ENCODE measurements at regions not wholly inside any gene's neighbourhood (a gene's known extent, or its start where the extent isn't known, plus 50 kb on each side); places are given as distances from the start of the nearest gene placed in this dataset.

GRCh38 chr20:60632391-60633262 is 619.4 kb upstream of the CDH4 start:
- FAIRE-seq (no peak), DNase-seq (ENCODE audit: insufficient read length, low spot score) (no peak)
- TF ChIP-seq TAF1 (IDR thresholded peaks at IDR 0.05; ENCODE audit: low read depth, low read length) (no peak), POLR2A (IDR thresholded peaks at IDR 0.05; ENCODE audit: low read depth, low read length) (no peak), POLR2AphosphoS5 (IDR thresholded peaks at IDR 0.05; ENCODE audit: low read depth, low read length) (no peak), PAX5 (IDR thresholded peaks at IDR 0.05; ENCODE audit: insufficient read depth, low read length, severe bottlenecking) (no peak), POU2F2 (IDR thresholded peaks at IDR 0.05; ENCODE audit: low read depth, low read length) (no peak), SPI1 (IDR thresholded peaks at IDR 0.05; ENCODE audit: low read depth, low read length) (no peak)

- no peak for DNase-seq (ENCODE audit: insufficient read length, low spot score)
- no peak for TF ChIP-seq SPI1 (IDR thresholded peaks at IDR 0.05; ENCODE audit: low read depth, low read length)
- TF ChIP-seq TAF1 (IDR thresholded peaks at IDR 0.05; ENCODE audit: low read depth, low read length): no peak
- FAIRE-seq: no peak
Measured at GRCh38 chr20:60634491-60635172, 617.4 kb upstream of the CDH4 start.

- DNase-seq (ENCODE audit: insufficient read length, low spot score): no peak
- TF ChIP-seq TAF1 (IDR thresholded peaks at IDR 0.05; ENCODE audit: low read depth, low read length) (no peak), SPI1 (IDR thresholded peaks at IDR 0.05; ENCODE audit: low read depth, low read length) (no peak), PAX5 (IDR thresholded peaks at IDR 0.05; ENCODE audit: insufficient read depth, low read length, severe bottlenecking) (no peak), POLR2AphosphoS5 (IDR thresholded peaks at IDR 0.05; ENCODE audit: low read depth, low read length) (no peak)
- FAIRE-seq: no peak
Measured at GRCh38 chr20:60636417-60636816, 615.6 kb upstream of the CDH4 start.

GRCh38 chr20:60637801-60638200 is 614.3 kb upstream of the CDH4 start:
- no peak for TF ChIP-seq POLR2AphosphoS5 (IDR thresholded peaks at IDR 0.05; ENCODE audit: low read depth, low read length)
- no peak for TF ChIP-seq TAF1 (IDR thresholded peaks at IDR 0.05; ENCODE audit: low read depth, low read length)
- TF ChIP-seq SPI1 (IDR thresholded peaks at IDR 0.05; ENCODE audit: low read depth, low read length): no peak
- no peak for TF ChIP-seq POLR2A (IDR thresholded peaks at IDR 0.05; ENCODE audit: low read depth, low read length)
- no peak for TF ChIP-seq POU2F2 (IDR thresholded peaks at IDR 0.05; ENCODE audit: low read depth, low read length)
- DNase-seq (ENCODE audit: insufficient read length, low spot score): no peak
- FAIRE-seq: no peak

- FAIRE-seq (no peak), DNase-seq (ENCODE audit: insufficient read length, low spot score) (no peak)
- no peak for TF ChIP-seq POLR2AphosphoS5 (IDR thresholded peaks at IDR 0.05; ENCODE audit: low read depth, low read length)
- no peak for TF ChIP-seq SPI1 (IDR thresholded peaks at IDR 0.05; ENCODE audit: low read depth, low read length)
- no peak for TF ChIP-seq POLR2A (IDR thresholded peaks at IDR 0.05; ENCODE audit: low read depth, low read length)
- no peak for TF ChIP-seq PAX5 (IDR thresholded peaks at IDR 0.05; ENCODE audit: insufficient read depth, low read length, severe bottlenecking)
- TF ChIP-seq TAF1 (IDR thresholded peaks at IDR 0.05; ENCODE audit: low read depth, low read length): no peak
Measured at GRCh38 chr20:60638430-60639098, 613.5 kb upstream of the CDH4 start.

- DNase-seq (ENCODE audit: insufficient read length, low spot score) (no peak), FAIRE-seq (no peak)
- TF ChIP-seq POLR2AphosphoS5 (IDR thresholded peaks at IDR 0.05; ENCODE audit: low read depth, low read length) (no peak), PAX5 (IDR thresholded peaks at IDR 0.05; ENCODE audit: insufficient read depth, low read length, severe bottlenecking) (no peak), TAF1 (IDR thresholded peaks at IDR 0.05; ENCODE audit: low read depth, low read length) (no peak), POU2F2 (IDR thresholded peaks at IDR 0.05; ENCODE audit: low read depth, low read length) (no peak), POLR2A (IDR thresholded peaks at IDR 0.05; ENCODE audit: low read depth, low read length) (no peak), SPI1 (IDR thresholded peaks at IDR 0.05; ENCODE audit: low read depth, low read length) (no peak)
Measured at GRCh38 chr20:60641879-60642447, 610.1 kb upstream of the CDH4 start.

- FAIRE-seq (no peak), DNase-seq (ENCODE audit: insufficient read length, low spot score) (no peak)
- TF ChIP-seq POLR2AphosphoS5 (IDR thresholded peaks at IDR 0.05; ENCODE audit: low read depth, low read length): no peak
- TF ChIP-seq SPI1 (IDR thresholded peaks at IDR 0.05; ENCODE audit: low read depth, low read length): no peak
- TF ChIP-seq PAX5 (IDR thresholded peaks at IDR 0.05; ENCODE audit: insufficient read depth, low read length, severe bottlenecking): no peak
- TF ChIP-seq POLR2A (IDR thresholded peaks at IDR 0.05; ENCODE audit: low read depth, low read length): no peak
- no peak for TF ChIP-seq POU2F2 (IDR thresholded peaks at IDR 0.05; ENCODE audit: low read depth, low read length)
- TF ChIP-seq TAF1 (IDR thresholded peaks at IDR 0.05; ENCODE audit: low read depth, low read length): no peak
Measured at GRCh38 chr20:60642541-60642940, 609.5 kb upstream of the CDH4 start.

- DNase-seq (ENCODE audit: insufficient read length, low spot score): no peak
- FAIRE-seq: no peak
- TF ChIP-seq POLR2A (IDR thresholded peaks at IDR 0.05; ENCODE audit: low read depth, low read length): no peak
- TF ChIP-seq POLR2AphosphoS5 (IDR thresholded peaks at IDR 0.05; ENCODE audit: low read depth, low read length): no peak
- TF ChIP-seq POU2F2 (IDR thresholded peaks at IDR 0.05; ENCODE audit: low read depth, low read length): no peak
- no peak for TF ChIP-seq SPI1 (IDR thresholded peaks at IDR 0.05; ENCODE audit: low read depth, low read length)
- TF ChIP-seq PAX5 (IDR thresholded peaks at IDR 0.05; ENCODE audit: insufficient read depth, low read length, severe bottlenecking): no peak
- TF ChIP-seq TAF1 (IDR thresholded peaks at IDR 0.05; ENCODE audit: low read depth, low read length): no peak
Measured at GRCh38 chr20:60648556-60648955, 603.5 kb upstream of the CDH4 start.

- DNase-seq (ENCODE audit: insufficient read length, low spot score): no peak
- no peak for TF ChIP-seq TAF1 (IDR thresholded peaks at IDR 0.05; ENCODE audit: low read depth, low read length)
- no peak for TF ChIP-seq POU2F2 (IDR thresholded peaks at IDR 0.05; ENCODE audit: low read depth, low read length)
- no peak for TF ChIP-seq POLR2A (IDR thresholded peaks at IDR 0.05; ENCODE audit: low read depth, low read length)
- no peak for FAIRE-seq
Measured at GRCh38 chr20:60649541-60649940, 602.5 kb upstream of the CDH4 start.

Measured in GM12891 (cell line).